ENCODE measurements at regions not wholly inside any gene's neighbourhood (a gene's known extent, or its start where the extent isn't known, plus 50 kb on each side); places are given as distances from the start of the nearest gene placed in this dataset.
"Not testable (repeated sequence)": the region's sequence is repeated elsewhere in the genome, so short reads cannot be mapped to it uniquely, and the experiment has no call there.

GRCh38 chr18:9021458-9021857 is 81.0 kb upstream of the NDUFV2 start:
- DNase-seq: no peak

DNA sequence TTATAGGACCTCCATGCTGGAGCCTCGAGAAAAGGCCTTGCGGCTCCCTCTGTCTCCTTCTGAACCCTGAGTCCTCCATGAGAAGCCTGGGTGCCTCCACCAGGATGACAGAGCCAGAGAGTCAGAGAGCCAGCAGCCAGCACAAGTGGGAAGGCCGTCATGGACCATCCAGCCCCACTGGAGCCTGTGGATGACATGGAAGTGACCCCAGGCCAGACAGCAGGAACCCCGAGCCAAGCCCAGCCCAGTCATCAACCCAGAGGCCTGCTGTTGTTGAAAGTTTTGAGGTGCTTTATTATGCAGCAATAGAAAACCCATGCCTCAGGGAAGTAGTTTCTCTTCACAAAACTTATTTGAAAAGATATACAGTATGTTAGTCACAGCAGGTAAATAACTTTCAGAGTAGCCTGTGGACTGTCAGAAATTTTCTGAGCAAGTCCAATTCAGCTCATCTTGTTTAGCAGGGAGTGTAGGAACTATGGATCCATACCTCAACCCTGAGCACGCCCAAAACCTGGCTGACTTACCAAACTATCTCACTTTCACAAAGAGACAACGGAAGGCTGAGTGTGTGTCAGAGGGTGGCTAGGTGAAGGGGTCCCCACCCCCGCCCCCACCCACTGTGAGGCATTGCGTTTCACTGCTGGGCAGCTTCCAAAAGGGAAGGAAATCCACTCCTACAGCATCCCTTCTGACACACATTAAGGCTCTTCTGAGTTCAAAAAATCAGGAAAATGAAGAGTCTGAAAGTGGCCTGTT is 79.9 kb upstream of the NDUFV2 start:
- DNase-seq: no peak

DNA sequence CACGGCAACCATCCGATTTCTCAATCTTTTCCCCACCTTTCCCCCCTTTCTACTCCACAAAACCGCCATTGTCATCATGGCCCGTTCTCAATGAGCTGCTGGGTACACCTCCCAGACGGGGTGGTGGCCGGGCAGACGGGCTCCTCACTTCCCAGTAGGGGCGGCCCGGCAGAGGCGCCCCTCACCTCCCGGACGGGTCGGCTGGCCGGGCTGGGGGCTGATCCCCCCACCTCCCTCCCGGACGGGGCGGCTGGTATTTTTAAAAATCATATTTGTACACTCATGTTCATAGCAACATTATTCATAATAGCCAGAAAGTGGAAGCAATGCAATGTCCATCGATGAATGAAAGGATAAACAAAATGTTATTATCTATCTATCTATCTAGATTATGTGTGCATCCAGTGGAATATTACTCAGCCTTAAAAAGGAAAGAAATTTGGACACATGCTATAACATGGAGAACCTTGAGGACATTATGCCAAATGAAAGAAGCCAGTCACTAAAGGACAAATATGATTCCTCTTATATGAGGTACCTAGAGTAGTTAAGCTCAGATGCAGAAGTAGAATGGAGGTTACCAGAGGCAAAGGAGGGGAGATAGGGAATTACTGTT is 78.4 kb upstream of the NDUFV2 start:
- not testable (repeated sequence) for DNase-seq

DNA sequence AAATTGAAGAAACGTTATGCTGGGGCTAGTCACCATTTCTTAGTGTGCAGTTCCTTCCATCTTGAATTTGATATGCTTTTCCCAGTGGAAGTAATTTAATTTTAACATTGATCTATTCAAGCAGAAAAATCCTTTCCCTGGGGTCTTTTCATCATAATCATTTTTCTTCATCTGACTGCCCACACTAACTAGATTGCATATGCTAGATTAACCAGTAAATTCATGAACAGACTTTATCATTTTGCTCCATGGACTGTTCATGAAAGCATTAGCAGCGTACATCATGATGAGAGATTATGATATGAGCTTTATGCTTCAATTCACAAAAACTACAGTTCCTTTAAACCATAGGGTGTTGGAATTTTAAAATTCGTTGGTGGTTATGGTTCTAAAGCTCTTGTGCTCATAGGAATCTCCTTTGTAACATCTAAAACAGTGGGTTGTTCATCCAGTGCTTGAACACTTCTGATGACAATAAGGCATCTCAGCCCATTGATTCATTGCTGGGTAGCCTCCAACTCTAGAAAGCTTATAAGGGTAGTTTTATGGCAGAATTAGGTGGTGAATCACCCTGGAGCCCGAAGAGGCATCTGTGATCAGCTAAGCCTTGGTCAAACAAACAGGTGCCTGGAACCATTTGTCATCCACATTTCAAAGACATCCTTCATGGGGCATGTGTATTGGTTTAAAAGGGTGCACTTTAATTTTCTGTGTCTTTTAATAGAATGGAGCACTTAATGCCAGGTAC is 77.2 kb upstream of the NDUFV2 start:
- DNase-seq: no peak

- DNase-seq: no peak
These were observed 73.4 kb upstream of the NDUFV2 start for GRCh38 chr18:9029131-9029530.

- no peak for DNase-seq
These were observed 70.0 kb upstream of the NDUFV2 start for GRCh38 chr18:9032519-9032918.

- no peak for DNase-seq
These were observed 64.1 kb upstream of the NDUFV2 start for GRCh38 chr18:9038277-9038871.

GRCh38 chr18:9039441-9040071 is 62.9 kb upstream of the NDUFV2 start:
- no peak for DNase-seq

- DNase-seq: no peak
These were observed 59.6 kb upstream of the NDUFV2 start for GRCh38 chr18:9042766-9043481.

DNA sequence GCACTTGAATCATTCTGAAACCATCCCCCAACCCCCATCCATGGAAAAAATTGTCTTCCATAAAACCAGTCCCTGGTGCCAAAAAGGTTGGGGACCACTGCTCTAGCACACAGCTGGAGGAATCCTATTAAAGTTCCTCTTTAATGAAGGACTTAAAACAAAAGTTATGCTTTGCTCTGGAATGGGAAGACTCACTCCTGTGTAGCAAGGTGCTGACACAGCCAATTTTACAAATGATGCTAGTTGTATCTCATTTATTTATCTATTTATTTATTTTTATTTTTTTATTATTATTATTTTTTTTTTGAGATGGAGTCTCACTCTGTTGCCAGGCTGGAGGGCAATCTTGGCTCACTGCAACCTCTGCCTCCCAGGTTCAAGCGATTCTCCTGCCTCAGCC is 58.9 kb upstream of the NDUFV2 start:
- DNase-seq: no peak

DNA sequence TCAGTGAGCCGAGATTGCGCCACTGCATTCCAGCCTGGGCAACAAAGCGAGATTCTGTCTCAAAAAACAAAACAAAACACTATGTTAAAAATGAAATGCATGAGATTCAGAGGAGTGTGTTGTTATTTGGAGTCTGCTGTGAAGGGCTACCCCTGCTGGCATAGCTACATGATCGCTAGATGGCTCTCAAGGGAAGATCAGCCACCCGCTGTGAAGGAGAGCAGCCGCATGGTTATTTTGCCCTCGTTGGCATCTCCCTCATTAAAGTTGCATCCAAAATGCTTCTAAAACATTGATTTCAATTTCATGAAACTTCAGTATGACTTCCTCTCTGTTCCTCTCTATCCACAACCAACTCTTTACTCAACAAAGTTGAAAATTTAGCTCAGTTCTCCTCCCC is 54.8 kb upstream of the NDUFV2 start:
- no peak for DNase-seq

- no peak for DNase-seq
These were observed 54.3 kb upstream of the NDUFV2 start for GRCh38 chr18:9048236-9048635.

DNA sequence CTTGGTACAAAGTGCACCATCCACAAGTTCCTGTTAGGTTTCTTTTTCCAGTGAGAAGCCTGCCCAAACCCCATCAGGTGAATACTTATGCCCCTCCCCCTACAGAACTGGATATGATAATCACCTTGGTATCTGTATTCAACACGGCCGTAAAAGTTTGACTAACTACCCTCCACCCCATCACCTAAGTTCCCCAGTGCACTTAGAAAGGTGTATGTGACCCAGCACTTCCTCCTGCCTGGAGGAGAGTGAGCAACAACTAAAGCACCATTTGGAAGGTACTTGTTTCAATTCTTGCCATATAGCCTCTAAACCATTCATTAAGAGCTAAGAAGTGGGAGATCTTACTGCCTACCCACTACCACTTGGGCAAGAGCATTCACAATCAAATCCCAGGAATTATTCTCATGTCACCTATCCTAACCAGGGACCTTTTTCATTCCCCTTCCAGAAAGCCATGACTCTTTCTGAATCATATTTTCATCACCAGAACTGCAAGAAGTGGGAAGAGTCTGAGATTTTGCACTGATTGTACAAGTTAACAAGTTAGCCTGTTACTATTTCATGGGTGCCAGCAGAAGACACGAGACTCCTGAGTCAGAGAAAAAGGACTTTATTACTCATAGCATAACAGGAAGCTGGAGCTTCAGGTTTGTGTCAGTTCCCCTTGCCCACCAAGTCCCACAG is 53.5 kb upstream of the NDUFV2 start:
- DNase-seq: no peak

- DNase-seq: no peak
These were observed 53.0 kb upstream of the NDUFV2 start for GRCh38 chr18:9049495-9049809.

DNA sequence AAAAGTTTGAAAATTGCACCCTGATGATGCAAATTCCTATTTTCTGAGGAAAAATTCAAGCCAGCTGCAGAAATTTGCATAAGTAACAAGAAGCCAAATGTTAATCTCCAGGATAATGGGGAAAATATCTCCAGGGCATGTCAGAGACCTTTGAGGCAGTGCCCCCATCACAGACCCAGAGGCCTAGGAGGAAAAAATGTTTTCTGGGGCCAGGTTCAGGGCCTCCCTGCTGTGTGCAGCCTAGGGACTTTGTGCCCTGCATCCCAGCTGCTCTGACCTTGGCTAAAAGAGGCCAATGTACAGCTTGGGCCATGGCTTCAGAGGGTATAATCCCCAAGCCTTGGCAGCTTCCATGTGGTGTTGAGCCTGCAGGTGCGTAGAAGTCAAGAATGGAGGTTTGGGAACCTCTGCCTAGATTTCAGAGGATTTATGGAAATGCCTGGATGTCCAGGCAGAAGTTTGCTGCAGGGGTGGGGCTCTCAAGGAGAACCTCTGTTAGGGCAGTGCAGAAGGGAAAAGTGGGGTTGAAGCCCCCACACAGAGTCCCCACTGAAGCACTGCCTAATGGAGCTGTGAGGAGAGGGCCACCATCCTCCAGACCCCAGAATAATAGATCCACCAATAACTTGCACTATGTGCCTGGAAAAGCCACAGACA is 51.7 kb upstream of the NDUFV2 start:
- DNase-seq: not testable (repeated sequence)

Measured in activated gamma-delta T cell (primary cell).